SK-N-MC (cell line): ENCODE measurements at regions not wholly inside any gene's neighbourhood (a gene's known extent, or its start where the extent isn't known, plus 50 kb on each side); places are given as distances from the start of the nearest gene placed in this dataset.

ENCODE experiments used
- EZH2 ChIP-seq: fragments of 200-600 bp; sonication (generic); IDR thresholded peaks from one replicate; pipeline ENCODE4 v1.6.1; 2017; ENCODE audit warnings: antibody characterized with exemption
- POLR2AphosphoS5 ChIP-seq: IDR thresholded peaks from 2 replicates; pipeline ENCODE4 v1.6.1; 2012; ENCODE audit warnings: mild to moderate bottlenecking, low read depth, low read length, borderline replicate concordance

GRCh38 chr7:55629051-55629677, 56.9 kb upstream of the VOPP1 start:
- TF ChIP-seq EZH2 (no peak), POLR2AphosphoS5 (no peak)
